Aorta (tissue), 5 donors: ENCODE measurements at regions not wholly inside any gene's neighbourhood (a gene's known extent, or its start where the extent isn't known, plus 50 kb on each side); places are given as distances from the start of the nearest gene placed in this dataset.

Source experiments
- ATAC-seq: fragments of 200-7000 bp; cut with Tn5 transposase; one replicate; pipeline ENCODE4 v1.9.1; 2022; ENCODE audit warnings: moderate library complexity; ENCODE audit not compliant: low FRiP score
- DNase-seq, 2 donors: peaks; one replicate each; pipeline ENCODE4 v3.0.0-alpha.2; 2020
- H3K27ac ChIP-seq, 2 donors: one replicate each; pipeline ENCODE4 v1.5.1; 2013; ENCODE audit warnings: low read length in 2 of 2, mild to moderate bottlenecking in 2 of 2, moderate library complexity in 2 of 2, control low read depth in 1 of 2, inconsistent platforms in 1 of 2, low read depth in 1 of 2
- H3K27me3 ChIP-seq, 2 donors: one replicate each; pipeline ENCODE4 v1.6.1; 2013; ENCODE audit warnings: control low read depth in 1 of 2, low read length in 1 of 2, mild to moderate bottlenecking in 1 of 2, moderate library complexity in 1 of 2; ENCODE audit not compliant: insufficient read depth in 2 of 2, control insufficient read depth in 1 of 2
- H3K36me3 ChIP-seq, 2 donors: one replicate each; pipeline ENCODE4 v1.6.1; 2013; ENCODE audit warnings: control low read depth in 1 of 2, low read length in 1 of 2, mild to moderate bottlenecking in 1 of 2; ENCODE audit not compliant: insufficient read depth in 2 of 2, control insufficient read depth in 1 of 2
- H3K4me1 ChIP-seq, 2 donors: one replicate each; pipeline ENCODE4 v1.6.1; 2013; ENCODE audit warnings: low read length in 2 of 2, control low read depth in 1 of 2, mild to moderate bottlenecking in 1 of 2, moderate library complexity in 1 of 2; ENCODE audit not compliant: insufficient read depth in 2 of 2, control insufficient read depth in 1 of 2
- H3K4me3 ChIP-seq, 2 donors: one replicate each; pipeline ENCODE4 v1.5.1; 2013; ENCODE audit warnings: low read length in 2 of 2, control low read depth in 1 of 2, mild to moderate bottlenecking in 1 of 2
- H3K9me3 ChIP-seq: one replicate; pipeline ENCODE4 v1.6.1; 2013; ENCODE audit warnings: mild to moderate bottlenecking, low read length; ENCODE audit not compliant: control insufficient read depth
- WGBS, 2 donors: extraction: QIAGEN DNeasy Blood & Tissue Kit; methylation state at CpG; one replicate each; pipeline ENCODE4 v1.1.7; 2013; 5-methylcytosine and 5-hydroxymethylcytosine counted together
- intact Hi-C, 2 donors: fragments of 100-400 bp; cut with DNase I; formaldehyde crosslinking; loops; one replicate each; pipeline versions ENCODE4 v1.14.2 to v1.15.0; 2022
- donor health status: healthy with polysubstance abuse.
- donor health status: Bipolar disorder and iron deficiency.
- donor health status: DM: no; HTN: no; CAD: no.
- donor health status: DM: no; HTN: no; CAD: no.
- donor health status: DM: yes; HTN: yes; CAD: no.

- H3K27me3 ChIP-seq, result no peaks in the 10 kb centered on the region
- no peaks in the 10 kb centered on the region for H3K4me1 ChIP-seq
- 81 to 91% methylated on average over 2 of the region's 2 CpGs for WGBS, 2 donors
- no peaks in the 10 kb centered on the region for H3K9me3 ChIP-seq
- no peak for ATAC-seq
- H3K4me3 ChIP-seq, result no peak overlapping the region
- no peaks in the 10 kb centered on the region for H3K36me3 ChIP-seq
- H3K27ac ChIP-seq, result no peak overlapping the region
- DNase-seq, result no peak
- intact Hi-C loops, result no loop called here
Measured at GRCh38 chr15:92224843-92225242, 168.8 kb upstream of the ST8SIA2 start.

GRCh38 chr15:92226020-92226612, 167.6 kb upstream of the ST8SIA2 start:
- H3K27me3 ChIP-seq, result no peaks in the 10 kb centered on the region
- ATAC-seq (no peak), DNase-seq (no peak)
- no peaks in the 10 kb centered on the region for H3K9me3 ChIP-seq
- intact Hi-C loops, result no loop called here
- H3K4me1 ChIP-seq, result no peaks in the 10 kb centered on the region
- no peaks in the 10 kb centered on the region for H3K36me3 ChIP-seq
- H3K4me3 ChIP-seq, result no peak overlapping the region
- H3K27ac ChIP-seq, result no peak overlapping the region
- 55 to 57% methylated on average over 6 of the region's 6 CpGs for WGBS, 2 donors

GRCh38 chr15:92228830-92229229, 164.9 kb upstream of the ST8SIA2 start:
- intact Hi-C loops, result no loop called here
- DNase-seq, result no peak
- no peaks in the 10 kb centered on the region for H3K4me1 ChIP-seq
- H3K36me3 ChIP-seq, result no peaks in the 10 kb centered on the region
- H3K27ac ChIP-seq, result no peak overlapping the region
- H3K4me3 ChIP-seq, result no peak overlapping the region
- H3K9me3 ChIP-seq, result no peaks in the 10 kb centered on the region
- no peak for ATAC-seq
- no peaks in the 10 kb centered on the region for H3K27me3 ChIP-seq
- 49 to 59% methylated on average over 2 of the region's 2 CpGs for WGBS, 2 donors

GRCh38 chr15:92231461-92231860, 162.2 kb upstream of the ST8SIA2 start:
- no peak overlapping the region for H3K27ac ChIP-seq
- H3K36me3 ChIP-seq, result no peaks in the 10 kb centered on the region
- no peaks in the 10 kb centered on the region for H3K9me3 ChIP-seq
- DNase-seq (no peak), ATAC-seq (no peak)
- 60 to 73% methylated on average over 4 of the region's 4 CpGs for WGBS, 2 donors
- no peaks in the 10 kb centered on the region for H3K4me1 ChIP-seq
- intact Hi-C loops, result no loop called here
- no peak overlapping the region for H3K4me3 ChIP-seq
- H3K27me3 ChIP-seq, result no peaks in the 10 kb centered on the region

GRCh38 chr15:92232317-92232716, 161.4 kb upstream of the ST8SIA2 start:
- 45 to 73% methylated on average over 7 of the region's 7 CpGs for WGBS, 2 donors
- DNase-seq, result no peak
- Histone ChIP-seq H3K9me3 (no peaks in the 10 kb centered on the region), H3K4me3 (no peak overlapping the region), H3K36me3 (no peaks in the 10 kb centered on the region), H3K27me3 (no peaks in the 10 kb centered on the region), H3K27ac (no peak overlapping the region), H3K4me1 (no peaks in the 10 kb centered on the region)
- no peak for ATAC-seq
- intact Hi-C loops, result no loop called here

GRCh38 chr15:92232876-92233275, 160.8 kb upstream of the ST8SIA2 start:
- ATAC-seq (no peak), DNase-seq (no peak)
- no peak overlapping the region for H3K27ac ChIP-seq
- no peaks in the 10 kb centered on the region for H3K9me3 ChIP-seq
- intact Hi-C loops, result no loop called here
- H3K4me1 ChIP-seq, result no peaks in the 10 kb centered on the region
- H3K27me3 ChIP-seq, result no peaks in the 10 kb centered on the region
- 92 to 95% methylated on average over 1 of the region's 1 CpG for WGBS, 2 donors
- H3K36me3 ChIP-seq, result no peaks in the 10 kb centered on the region
- no peak overlapping the region for H3K4me3 ChIP-seq

- H3K27ac ChIP-seq, result no peak overlapping the region
- ATAC-seq (no peak), DNase-seq (no peak)
- intact Hi-C loops, result no loop called here
- no peaks in the 10 kb centered on the region for H3K27me3 ChIP-seq
- H3K36me3 ChIP-seq, result no peaks in the 10 kb centered on the region
- no peaks in the 10 kb centered on the region for H3K4me1 ChIP-seq
- H3K4me3 ChIP-seq, result no peak overlapping the region
- H3K9me3 ChIP-seq, result no peaks in the 10 kb centered on the region
- WGBS, 2 donors, result 70 to 74% methylated on average over 3 of the region's 3 CpGs
Measured at GRCh38 chr15:92243227-92243626, 150.5 kb upstream of the ST8SIA2 start.

- DNase-seq (no peak), ATAC-seq (no peak)
- Histone ChIP-seq H3K27ac (no peak overlapping the region), H3K9me3 (no peaks in the 10 kb centered on the region), H3K4me3 (no peak overlapping the region), H3K36me3 (no peaks in the 10 kb centered on the region), H3K4me1 (no peaks in the 10 kb centered on the region), H3K27me3 (no peaks in the 10 kb centered on the region)
- intact Hi-C loops, result no loop called here
- 66 to 81% methylated on average over 1 of the region's 1 CpG for WGBS, 2 donors
Measured at GRCh38 chr15:92244703-92245102, 149.0 kb upstream of the ST8SIA2 start.

- no peak for ATAC-seq
- no peaks in the 10 kb centered on the region for H3K36me3 ChIP-seq
- intact Hi-C loops, result no loop called here
- no peak overlapping the region for H3K27ac ChIP-seq
- no peaks in the 10 kb centered on the region for H3K9me3 ChIP-seq
- 52 to 53% methylated on average over 7 of the region's 7 CpGs for WGBS, 2 donors
- H3K4me3 ChIP-seq, result no peak overlapping the region
- no peaks in the 10 kb centered on the region for H3K4me1 ChIP-seq
- DNase-seq, result no peak
- H3K27me3 ChIP-seq, result no peaks in the 10 kb centered on the region
Measured at GRCh38 chr15:92247649-92248242, 145.9 kb upstream of the ST8SIA2 start.
